Activated CD4-positive, alpha-beta T cell treated with anti-CD3 and anti-CD28 coated beads, Interleukin-10, Interleukin-2, amounts not matched to agents 100 ng/mL and 50 ng/mL, durations not matched to agents 16 hours and 8 hours (primary cell): ENCODE measurements at regions not wholly inside any gene's neighbourhood (a gene's known extent, or its start where the extent isn't known, plus 50 kb on each side); places are given as distances from the start of the nearest gene placed in this dataset.
"Not testable (repeated sequence)": the region's sequence is repeated elsewhere in the genome, so short reads cannot be mapped to it uniquely, and the experiment has no call there.

ENCODE experiments used
- DNase-seq: peaks from one replicate; pipeline ENCODE4 v3.0.0-alpha.2; 2020

GRCh38 chr10:23974746-23975272 is 234.1 kb upstream of the KIAA1217 start:
- DNase-seq: no peak

- DNase-seq: no peak
These were observed 233.5 kb upstream of the KIAA1217 start for GRCh38 chr10:23975431-23975830.

GRCh38 chr10:23976275-23976674 is 232.7 kb upstream of the KIAA1217 start:
- no peak for DNase-seq

GRCh38 chr10:23978317-23978716 is 230.6 kb upstream of the KIAA1217 start:
- no peak for DNase-seq

GRCh38 chr10:23980094-23980493 is 228.8 kb upstream of the KIAA1217 start:
- DNase-seq: no peak

GRCh38 chr10:23981520-23982309 is 227.2 kb upstream of the KIAA1217 start:
- no peak for DNase-seq

- DNase-seq: not testable (repeated sequence)
These were observed 224.5 kb upstream of the KIAA1217 start for GRCh38 chr10:23984405-23984804.

- no peak for DNase-seq
These were observed 220.9 kb upstream of the KIAA1217 start for GRCh38 chr10:23988006-23988405.

- DNase-seq: peak; percentile 55
These were observed 214.4 kb upstream of the KIAA1217 start for GRCh38 chr10:23994459-23995046.

- no peak for DNase-seq
These were observed 209.5 kb upstream of the KIAA1217 start for GRCh38 chr10:23999445-23999844.

GRCh38 chr10:24000271-24000813 is 208.6 kb upstream of the KIAA1217 start:
- no peak for DNase-seq

GRCh38 chr10:24006741-24007140 is 202.2 kb upstream of the KIAA1217 start:
- DNase-seq: no peak

GRCh38 chr10:24007359-24007758 is 201.6 kb upstream of the KIAA1217 start:
- no peak for DNase-seq

GRCh38 chr10:24008164-24009091 is 200.5 kb upstream of the KIAA1217 start:
- DNase-seq: no peak

- DNase-seq: no peak
These were observed 199.8 kb upstream of the KIAA1217 start for GRCh38 chr10:24009115-24009514.

- DNase-seq: no peak
These were observed 199.2 kb upstream of the KIAA1217 start for GRCh38 chr10:24009736-24010135.

GRCh38 chr10:24010436-24010970 is 198.4 kb upstream of the KIAA1217 start:
- DNase-seq: no peak

- no peak for DNase-seq
These were observed 196.6 kb upstream of the KIAA1217 start for GRCh38 chr10:24012249-24012803.

- no peak for DNase-seq
These were observed 181.8 kb upstream of the KIAA1217 start for GRCh38 chr10:24027107-24027506.

GRCh38 chr10:24034571-24034970 is 174.4 kb upstream of the KIAA1217 start:
- DNase-seq: no peak

GRCh38 chr10:24035761-24036160 is 173.2 kb upstream of the KIAA1217 start:
- DNase-seq: no peak

GRCh38 chr10:24039315-24039714 is 169.6 kb upstream of the KIAA1217 start:
- no peak for DNase-seq
